ENCODE measurements at regions not wholly inside any gene's neighbourhood (a gene's known extent, or its start where the extent isn't known, plus 50 kb on each side); places are given as distances from the start of the nearest gene placed in this dataset.
"Not testable (repeated sequence)": the region's sequence is repeated elsewhere in the genome, so short reads cannot be mapped to it uniquely, and the experiment has no call there.

GRCh38 chr13:79871594-79871993 lies 390.6 kb downstream of the NDFIP2 start:
- DNase-seq (ENCODE audit: low spot score), result no peak

- peak; percentile 10 for DNase-seq (ENCODE audit: low spot score)
Observed at GRCh38 chr13:79870766-79871165, 389.8 kb downstream of the NDFIP2 start.

- DNase-seq (ENCODE audit: low spot score), result peak; percentile 33
Observed at GRCh38 chr13:79870123-79870522, 389.2 kb downstream of the NDFIP2 start.

GRCh38 chr13:79869326-79869725 lies 388.4 kb downstream of the NDFIP2 start:
- DNase-seq (ENCODE audit: low spot score), result peak; percentile 22

GRCh38 chr13:79867254-79867653 lies 386.3 kb downstream of the NDFIP2 start:
- DNase-seq (ENCODE audit: low spot score), result no peak

GRCh38 chr13:79866436-79866835 lies 385.5 kb downstream of the NDFIP2 start:
- DNase-seq (ENCODE audit: low spot score), result no peak

- DNase-seq (ENCODE audit: low spot score), result no peak
Observed at GRCh38 chr13:79862515-79862914, 381.6 kb downstream of the NDFIP2 start.

GRCh38 chr13:79861731-79862130 lies 380.8 kb downstream of the NDFIP2 start:
- DNase-seq (ENCODE audit: low spot score), result no peak

GRCh38 chr13:79860791-79861190 lies 379.8 kb downstream of the NDFIP2 start:
- DNase-seq (ENCODE audit: low spot score), result no peak

GRCh38 chr13:79859756-79860155 lies 378.8 kb downstream of the NDFIP2 start:
- no peak for DNase-seq (ENCODE audit: low spot score)

- DNase-seq (ENCODE audit: low spot score), result no peak
Observed at GRCh38 chr13:79853251-79853650, 372.3 kb downstream of the NDFIP2 start.

GRCh38 chr13:79851318-79851717 lies 370.4 kb downstream of the NDFIP2 start:
- DNase-seq (ENCODE audit: low spot score), result no peak

- DNase-seq (ENCODE audit: low spot score), result no peak
Observed at GRCh38 chr13:79847882-79848592, 367.1 kb downstream of the NDFIP2 start.

GRCh38 chr13:79846386-79846785 lies 365.4 kb downstream of the NDFIP2 start:
- no peak for DNase-seq (ENCODE audit: low spot score)

GRCh38 chr13:79837741-79838450 lies 356.9 kb downstream of the NDFIP2 start:
- peak; percentile 80 for DNase-seq (ENCODE audit: low spot score)

GRCh38 chr13:79836121-79836520 lies 355.2 kb downstream of the NDFIP2 start:
- not testable (repeated sequence) for DNase-seq (ENCODE audit: low spot score)

GRCh38 chr13:79834876-79835275 lies 353.9 kb downstream of the NDFIP2 start:
- no peak for DNase-seq (ENCODE audit: low spot score)

GRCh38 chr13:79833991-79834390 lies 353.0 kb downstream of the NDFIP2 start:
- no peak for DNase-seq (ENCODE audit: low spot score)

GRCh38 chr13:79831556-79831955 lies 350.6 kb downstream of the NDFIP2 start:
- no peak for DNase-seq (ENCODE audit: low spot score)

- no peak for DNase-seq (ENCODE audit: low spot score)
Observed at GRCh38 chr13:79830945-79831344, 350.0 kb downstream of the NDFIP2 start.

GRCh38 chr13:79830426-79830825 lies 349.5 kb downstream of the NDFIP2 start:
- DNase-seq (ENCODE audit: low spot score), result no peak

GRCh38 chr13:79829880-79830279 lies 348.9 kb downstream of the NDFIP2 start:
- no peak for DNase-seq (ENCODE audit: low spot score)

- DNase-seq (ENCODE audit: low spot score), result no peak
Observed at GRCh38 chr13:79825959-79826358, 345.0 kb downstream of the NDFIP2 start.

GRCh38 chr13:79815041-79815440 lies 334.1 kb downstream of the NDFIP2 start:
- no peak for DNase-seq (ENCODE audit: low spot score)
